ENCODE measurements at regions not wholly inside any gene's neighbourhood (a gene's known extent, or its start where the extent isn't known, plus 50 kb on each side); places are given as distances from the start of the nearest gene placed in this dataset.

DNA sequence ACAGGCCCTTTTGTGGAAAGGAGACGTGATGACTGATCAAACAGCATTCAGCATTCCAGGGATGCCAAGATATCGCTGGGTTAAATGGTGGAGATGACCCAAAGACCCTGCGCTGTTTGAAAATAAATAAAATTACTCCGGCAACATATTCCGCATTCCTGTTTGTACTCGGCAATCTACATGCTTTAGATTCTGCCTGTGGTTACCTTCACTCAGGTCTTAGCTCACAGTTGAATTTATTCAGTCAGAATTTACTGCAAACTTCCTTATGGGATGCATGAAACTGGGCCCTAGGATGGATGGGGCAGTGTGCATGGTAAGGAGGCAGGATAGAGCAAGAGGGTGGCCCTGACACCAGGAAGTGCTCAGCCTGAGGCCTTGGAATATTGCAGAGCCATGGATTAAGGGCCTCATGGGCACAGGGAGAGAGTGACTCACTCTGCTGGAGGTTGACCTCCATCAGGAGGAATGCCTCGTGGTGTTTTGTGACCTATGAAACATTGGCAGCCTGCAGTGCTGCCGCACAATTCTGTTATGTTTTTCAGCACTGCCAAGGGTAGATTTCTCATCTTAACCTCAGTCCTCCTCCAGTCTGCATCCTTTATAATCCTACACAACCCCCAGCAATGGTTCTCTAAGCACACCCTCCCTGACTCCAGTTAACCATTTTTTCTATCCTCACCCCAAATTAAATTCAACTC is 321.4 kb downstream of the IRS1 start (continued):
- TF ChIP-seq ZNF207 (IDR thresholded peaks at IDR 0.05; ENCODE audit: borderline replicate concordance), result no peak
- TF ChIP-seq ATF7-NPFF (CRISPR knock-in tag; IDR thresholded peaks at IDR 0.05; ENCODE audit: low read depth), result 0 out of 2 replicates have a peak, but pooled peaks have one; percentile 60
- TF ChIP-seq NAIF1 (CRISPR knock-in tag; IDR thresholded peaks at IDR 0.05; ENCODE audit: borderline replicate concordance), result 0 out of 2 replicates have a peak, but pooled peaks have one; percentile 9
- no peak; the same call in 1 of the 2 replicates for TF ChIP-seq NR2F6 (IDR thresholded peaks at IDR 0.05)
- peak; percentile 69; the same call in 1 of the 2 replicates for TF ChIP-seq NR2F6 (CRISPR knock-in tag; IDR thresholded peaks at IDR 0.05)
- TF ChIP-seq DPF2 (CRISPR knock-in tag; IDR thresholded peaks at IDR 0.05; ENCODE audit: borderline replicate concordance, low read depth), result no peak
- TF ChIP-seq MTA1 (CRISPR knock-in tag; IDR thresholded peaks at IDR 0.05; ENCODE audit: borderline replicate concordance), result no peak
- 0 out of 2 replicates have a peak, but pooled peaks have one; percentile 36 for TF ChIP-seq ZSCAN21 (CRISPR knock-in tag; IDR thresholded peaks at IDR 0.05; ENCODE audit: borderline replicate concordance)
- TF ChIP-seq ZNF121 (CRISPR knock-in tag; IDR thresholded peaks at IDR 0.05), result no peak
- TF ChIP-seq PAF1 (CRISPR knock-in tag; IDR thresholded peaks at IDR 0.05), result no peak
- peak; percentile 86; the same call in 1 of the 2 replicates for TF ChIP-seq ZFP90 (CRISPR knock-in tag; IDR thresholded peaks at IDR 0.05; ENCODE audit: borderline replicate concordance)
- peak; percentile 51; the same call in 1 of the 2 replicates for TF ChIP-seq ZFP36L2 (CRISPR knock-in tag; IDR thresholded peaks at IDR 0.05)
- TF ChIP-seq, protein P1, sequence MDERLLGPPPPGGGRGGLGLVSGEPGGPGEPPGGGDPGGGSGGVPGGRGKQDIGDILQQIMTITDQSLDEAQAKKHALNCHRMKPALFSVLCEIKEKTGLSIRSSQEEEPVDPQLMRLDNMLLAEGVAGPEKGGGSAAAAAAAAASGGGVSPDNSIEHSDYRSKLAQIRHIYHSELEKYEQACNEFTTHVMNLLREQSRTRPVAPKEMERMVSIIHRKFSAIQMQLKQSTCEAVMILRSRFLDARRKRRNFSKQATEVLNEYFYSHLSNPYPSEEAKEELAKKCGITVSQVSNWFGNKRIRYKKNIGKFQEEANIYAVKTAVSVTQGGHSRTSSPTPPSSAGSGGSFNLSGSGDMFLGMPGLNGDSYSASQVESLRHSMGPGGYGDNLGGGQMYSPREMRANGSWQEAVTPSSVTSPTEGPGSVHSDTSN (CRISPR knock-in tag; IDR thresholded peaks at IDR 0.05), result no peak
- no peak for TF ChIP-seq ZZZ3 (CRISPR knock-in tag; IDR thresholded peaks at IDR 0.05; ENCODE audit: borderline replicate concordance)
- TF ChIP-seq ZNF296 (CRISPR knock-in tag; conservative IDR thresholded peaks at IDR 0.05), result no peak
- TF ChIP-seq ZNF772 (CRISPR knock-in tag; IDR thresholded peaks at IDR 0.05), result peak; percentile 58; the same call in 1 of the 2 replicates
- TF ChIP-seq HNRNPK (IDR thresholded peaks at IDR 0.05; ENCODE audit: low read depth, low read length, poor library complexity, severe bottlenecking), result no peak
- TF ChIP-seq, protein P2, sequence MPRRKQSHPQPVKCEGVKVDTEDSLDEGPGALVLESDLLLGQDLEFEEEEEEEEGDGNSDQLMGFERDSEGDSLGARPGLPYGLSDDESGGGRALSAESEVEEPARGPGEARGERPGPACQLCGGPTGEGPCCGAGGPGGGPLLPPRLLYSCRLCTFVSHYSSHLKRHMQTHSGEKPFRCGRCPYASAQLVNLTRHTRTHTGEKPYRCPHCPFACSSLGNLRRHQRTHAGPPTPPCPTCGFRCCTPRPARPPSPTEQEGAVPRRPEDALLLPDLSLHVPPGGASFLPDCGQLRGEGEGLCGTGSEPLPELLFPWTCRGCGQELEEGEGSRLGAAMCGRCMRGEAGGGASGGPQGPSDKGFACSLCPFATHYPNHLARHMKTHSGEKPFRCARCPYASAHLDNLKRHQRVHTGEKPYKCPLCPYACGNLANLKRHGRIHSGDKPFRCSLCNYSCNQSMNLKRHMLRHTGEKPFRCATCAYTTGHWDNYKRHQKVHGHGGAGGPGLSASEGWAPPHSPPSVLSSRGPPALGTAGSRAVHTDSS (CRISPR knock-in tag; conservative IDR thresholded peaks at IDR 0.05), result no peak
- TF ChIP-seq EED (CRISPR knock-in tag; IDR thresholded peaks at IDR 0.05), result no peak
- peak; percentile 62 for TF ChIP-seq ZNF574 (CRISPR knock-in tag; IDR thresholded peaks at IDR 0.05)
- TF ChIP-seq ZBTB21 (CRISPR knock-in tag; IDR thresholded peaks at IDR 0.05), result no peak; the same call in 1 of the 2 replicates
- TF ChIP-seq SP1 (IDR thresholded peaks at IDR 0.05), result no peak
- 0 out of 2 replicates have a peak, but pooled peaks have one; percentile 20 for TF ChIP-seq SP1 (CRISPR knock-in tag; IDR thresholded peaks at IDR 0.05)
- TF ChIP-seq MED8 (CRISPR knock-in tag; IDR thresholded peaks at IDR 0.05; ENCODE audit: insufficient replicate concordance), result no peak
- TF ChIP-seq CENPBD1 (CRISPR knock-in tag; IDR thresholded peaks at IDR 0.05; ENCODE audit: borderline replicate concordance, low read depth), result no peak
- TF ChIP-seq SMARCC2 (IDR thresholded peaks at IDR 0.05), result no peak
